Calu3 (cell line): ENCODE measurements at regions not wholly inside any gene's neighbourhood (a gene's known extent, or its start where the extent isn't known, plus 50 kb on each side); places are given as distances from the start of the nearest gene placed in this dataset.
"Not testable (repeated sequence)": the region's sequence is repeated elsewhere in the genome, so short reads cannot be mapped to it uniquely, and the experiment has no call there.

ENCODE experiments used
- BruUV-seq: library from RNA; stranded (reverse); fragments of 400-500 nt; replicated peaks from 2 replicates; lab custom pipeline; 2021; lab: Mats Ljungman, UMichigan
- CTCF ChIA-PET: fragments of 300-600 bp; sonication (Branson Sonifier 250); formaldehyde crosslinking; loops from one replicate; lab custom pipeline; 2022; ENCODE audit warnings: antibody characterized with exemption; lab: Charles Lee
- DNase-seq: peaks from one replicate; pipeline ENCODE4 v3.0.0; 2022
- H3K27ac Mint-ChIP-seq: one replicate; pipeline ENCODE4 v1.8.0; 2022; ENCODE audit warnings: mixed read lengths; ENCODE audit not compliant: unreplicated experiment
- H3K27me3 Mint-ChIP-seq: one replicate; pipeline ENCODE4 v1.8.0; 2022; ENCODE audit warnings: mixed read lengths; ENCODE audit not compliant: unreplicated experiment
- H3K36me3 Mint-ChIP-seq: one replicate; pipeline ENCODE4 v1.8.0; 2022; ENCODE audit warnings: mild to moderate bottlenecking, moderate library complexity, mixed read lengths; ENCODE audit not compliant: insufficient read depth, unreplicated experiment
- H3K4me1 Mint-ChIP-seq: one replicate; pipeline ENCODE4 v1.8.0; 2022; ENCODE audit warnings: mild to moderate bottlenecking, low read depth, mixed read lengths; ENCODE audit not compliant: unreplicated experiment
- H3K4me3 Mint-ChIP-seq: one replicate; pipeline ENCODE4 v1.8.0; 2022; ENCODE audit warnings: mild to moderate bottlenecking, low read depth, moderate library complexity, mixed read lengths; ENCODE audit not compliant: unreplicated experiment
- H3K9me3 Mint-ChIP-seq: one replicate; pipeline ENCODE4 v1.8.0; 2022; ENCODE audit warnings: low read depth, mixed read lengths; ENCODE audit not compliant: unreplicated experiment
- intact Hi-C: fragments of 100-400 bp; cut with micrococcal nuclease; formaldehyde crosslinking; loops from one replicate; pipeline ENCODE4 v1.10.0; 2022; ENCODE audit not compliant: unreplicated experiment
- TF ChIP-seq, protein P1 (sequence below): fragments of 200-600 bp; IDR thresholded peaks from one replicate; pipeline ENCODE4 v1.8.0; 2022; ENCODE audit warnings: antibody characterized with exemption; ENCODE audit not compliant: unreplicated experiment

DNA sequence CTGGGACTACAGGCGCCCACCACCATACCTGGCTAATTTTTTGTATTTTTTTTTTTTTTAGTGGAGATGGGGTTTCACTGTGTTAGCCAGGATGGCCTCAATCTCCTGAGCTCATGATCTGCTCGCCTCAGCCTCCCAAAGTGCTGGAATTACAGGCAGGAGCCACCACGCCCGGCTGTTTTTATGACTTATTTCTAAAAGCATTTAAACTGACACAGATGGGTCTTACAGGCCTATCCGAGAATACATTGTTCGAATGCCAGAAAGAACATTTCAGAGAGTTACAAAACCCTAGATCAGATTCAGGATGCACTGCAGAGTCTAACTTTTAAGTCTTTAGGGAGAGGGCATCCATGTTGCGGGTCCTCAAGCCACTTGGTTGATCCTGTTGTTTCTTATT is 234.7 kb upstream of the MAF start:
- Mint-ChIP-seq H3K27me3 (no peaks in the 10 kb centered on the region), H3K4me1 (no peaks in the 10 kb centered on the region), H3K36me3 (no peaks in the 10 kb centered on the region), H3K27ac (no peak overlapping the region), H3K4me3 (no peak overlapping the region), H3K9me3 (no peaks in the 10 kb centered on the region)
- no TSS peak for BruUV-seq
- intact Hi-C loops = no loop called here
- CTCF ChIA-PET = no interaction called here
- DNase-seq = no peak
- TF ChIP-seq, protein P1, sequence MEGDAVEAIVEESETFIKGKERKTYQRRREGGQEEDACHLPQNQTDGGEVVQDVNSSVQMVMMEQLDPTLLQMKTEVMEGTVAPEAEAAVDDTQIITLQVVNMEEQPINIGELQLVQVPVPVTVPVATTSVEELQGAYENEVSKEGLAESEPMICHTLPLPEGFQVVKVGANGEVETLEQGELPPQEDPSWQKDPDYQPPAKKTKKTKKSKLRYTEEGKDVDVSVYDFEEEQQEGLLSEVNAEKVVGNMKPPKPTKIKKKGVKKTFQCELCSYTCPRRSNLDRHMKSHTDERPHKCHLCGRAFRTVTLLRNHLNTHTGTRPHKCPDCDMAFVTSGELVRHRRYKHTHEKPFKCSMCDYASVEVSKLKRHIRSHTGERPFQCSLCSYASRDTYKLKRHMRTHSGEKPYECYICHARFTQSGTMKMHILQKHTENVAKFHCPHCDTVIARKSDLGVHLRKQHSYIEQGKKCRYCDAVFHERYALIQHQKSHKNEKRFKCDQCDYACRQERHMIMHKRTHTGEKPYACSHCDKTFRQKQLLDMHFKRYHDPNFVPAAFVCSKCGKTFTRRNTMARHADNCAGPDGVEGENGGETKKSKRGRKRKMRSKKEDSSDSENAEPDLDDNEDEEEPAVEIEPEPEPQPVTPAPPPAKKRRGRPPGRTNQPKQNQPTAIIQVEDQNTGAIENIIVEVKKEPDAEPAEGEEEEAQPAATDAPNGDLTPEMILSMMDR = no peak

DNA sequence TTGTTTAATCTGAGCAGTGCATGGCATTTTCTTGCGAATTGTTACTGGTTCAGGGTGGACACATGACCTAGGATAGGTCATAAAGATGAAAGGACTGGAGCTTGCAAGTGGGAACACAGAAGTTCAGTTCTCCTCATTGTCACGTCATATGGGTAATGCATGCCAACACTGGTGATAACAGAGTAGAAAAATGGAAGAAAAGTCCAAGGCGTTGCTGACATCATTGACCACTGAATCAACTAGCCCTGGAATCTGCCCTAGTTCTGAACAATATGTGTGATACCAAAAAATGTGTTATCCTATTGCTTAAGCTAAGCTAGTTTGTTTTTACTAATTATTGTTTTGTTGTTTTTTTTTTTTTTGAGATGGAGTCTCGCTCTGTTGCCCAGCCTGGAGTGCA is 234.2 kb upstream of the MAF start:
- CTCF ChIA-PET = no interaction called here
- DNase-seq = no peak
- no peaks in the 10 kb centered on the region for H3K36me3 Mint-ChIP-seq
- no TSS peak for BruUV-seq
- TF ChIP-seq, protein P1 = no peak
- intact Hi-C loops = no loop called here
- no peak overlapping the region for H3K4me3 Mint-ChIP-seq
- H3K27ac Mint-ChIP-seq = no peak overlapping the region
- H3K27me3 Mint-ChIP-seq = no peaks in the 10 kb centered on the region
- H3K9me3 Mint-ChIP-seq = no peaks in the 10 kb centered on the region
- no peaks in the 10 kb centered on the region for H3K4me1 Mint-ChIP-seq

DNA sequence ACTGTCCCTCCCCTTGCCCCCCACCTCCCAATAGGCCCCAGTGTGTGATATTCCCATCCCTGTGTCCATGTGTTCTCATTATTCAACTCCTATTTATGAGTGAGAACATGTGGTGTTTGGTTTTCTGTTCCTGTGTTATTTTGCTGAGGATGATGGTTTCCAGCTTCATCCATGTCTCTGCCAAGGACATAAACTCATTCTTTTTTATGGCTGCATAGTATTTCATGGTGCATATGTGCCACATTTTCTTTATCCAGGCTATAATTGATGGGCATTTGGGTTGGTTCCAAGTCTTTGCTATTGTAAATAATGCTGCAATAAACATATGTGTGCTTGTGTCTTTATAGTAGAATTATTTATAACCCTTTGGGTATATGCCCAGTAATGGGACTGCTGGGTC is 233.5 kb upstream of the MAF start:
- H3K4me3 Mint-ChIP-seq, intact Hi-C loops, BruUV-seq, DNase-seq, CTCF ChIA-PET, H3K9me3 Mint-ChIP-seq, H3K27ac Mint-ChIP-seq, H3K4me1 Mint-ChIP-seq, H3K27me3 Mint-ChIP-seq, H3K36me3 Mint-ChIP-seq: not testable (repeated sequence)

DNA sequence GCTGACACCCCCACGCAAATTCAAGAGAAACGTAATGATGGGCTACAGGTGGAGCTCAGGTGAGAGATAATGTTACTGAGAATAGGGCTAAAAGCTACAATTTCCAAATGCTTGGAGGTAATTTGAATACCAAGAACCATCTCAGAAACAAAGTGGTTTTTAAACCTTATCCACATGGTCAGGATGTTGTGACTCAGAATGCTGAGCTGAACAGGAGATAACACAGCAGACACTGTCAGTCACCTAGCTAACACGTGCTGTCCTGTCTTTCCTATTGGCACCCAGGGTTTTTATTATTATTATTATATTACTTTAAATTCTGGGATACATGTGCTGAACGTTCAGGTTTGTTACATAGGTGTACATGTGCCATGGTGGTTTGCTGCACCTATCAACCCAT is 233.0 kb upstream of the MAF start:
- BruUV-seq = no TSS peak
- H3K4me3 Mint-ChIP-seq = no peak overlapping the region
- DNase-seq = no peak
- no peak overlapping the region for H3K27ac Mint-ChIP-seq
- TF ChIP-seq, protein P1 = no peak
- no peaks in the 10 kb centered on the region for H3K4me1 Mint-ChIP-seq
- intact Hi-C loops = no loop called here
- H3K36me3 Mint-ChIP-seq = no peaks in the 10 kb centered on the region
- no peaks in the 10 kb centered on the region for H3K27me3 Mint-ChIP-seq
- CTCF ChIA-PET = no interaction called here
- no peaks in the 10 kb centered on the region for H3K9me3 Mint-ChIP-seq

DNA sequence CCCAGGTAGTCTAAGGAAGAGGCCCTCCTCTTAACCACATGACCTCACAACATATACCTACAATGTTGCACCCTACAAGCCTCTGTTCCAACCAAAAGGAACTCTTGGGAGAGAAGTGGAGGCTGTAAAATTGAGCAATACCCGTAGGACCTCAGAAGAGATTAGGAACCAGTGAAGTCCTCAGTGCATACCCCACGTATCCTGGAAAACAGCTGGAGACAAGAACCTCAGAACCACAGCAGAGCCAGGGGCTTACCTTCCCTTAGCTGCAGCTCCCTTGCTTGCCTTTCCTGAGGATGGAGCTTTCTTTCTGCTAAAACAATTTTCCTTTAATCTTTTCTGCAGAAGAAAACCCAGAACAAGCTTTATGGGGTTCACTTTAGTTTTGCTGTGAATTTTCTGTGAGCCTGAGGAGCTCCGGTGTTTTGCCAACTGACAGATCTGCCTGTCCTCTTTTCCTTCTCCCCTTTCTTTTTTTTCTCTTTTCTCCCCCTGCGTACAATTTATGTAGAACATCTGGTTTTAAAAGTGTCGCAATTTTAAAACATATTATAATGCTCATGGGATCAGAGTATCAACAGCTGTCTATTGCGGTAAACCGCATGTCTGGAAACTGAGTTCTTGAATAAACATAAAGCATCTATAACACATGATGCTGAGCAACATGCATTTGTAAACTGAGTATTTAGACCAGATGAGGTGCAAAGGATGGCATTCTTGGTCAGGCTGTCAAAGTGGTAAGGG is 226.4 kb upstream of the MAF start:
- Mint-ChIP-seq H3K27me3 (peaks cover 11% of the 10 kb centered on the region), H3K36me3 (no peaks in the 10 kb centered on the region)
- BruUV-seq = no TSS peak

More for the DNA sequence above, 226.4 kb upstream of the MAF start:
- TF ChIP-seq, protein P1 = no peak
- CTCF ChIA-PET = no interaction called here
- Mint-ChIP-seq H3K9me3 (no peaks in the 10 kb centered on the region), H3K27ac (no peak overlapping the region), H3K4me3 (no peak overlapping the region), H3K4me1 (no peaks in the 10 kb centered on the region)
- intact Hi-C loops = no loop called here
- DNase-seq = no peak
